ENCODE measurements at regions not wholly inside any gene's neighbourhood (a gene's known extent, or its start where the extent isn't known, plus 50 kb on each side); places are given as distances from the start of the nearest gene placed in this dataset.
"Not testable (repeated sequence)": the region's sequence is repeated elsewhere in the genome, so short reads cannot be mapped to it uniquely, and the experiment has no call there.

DNA sequence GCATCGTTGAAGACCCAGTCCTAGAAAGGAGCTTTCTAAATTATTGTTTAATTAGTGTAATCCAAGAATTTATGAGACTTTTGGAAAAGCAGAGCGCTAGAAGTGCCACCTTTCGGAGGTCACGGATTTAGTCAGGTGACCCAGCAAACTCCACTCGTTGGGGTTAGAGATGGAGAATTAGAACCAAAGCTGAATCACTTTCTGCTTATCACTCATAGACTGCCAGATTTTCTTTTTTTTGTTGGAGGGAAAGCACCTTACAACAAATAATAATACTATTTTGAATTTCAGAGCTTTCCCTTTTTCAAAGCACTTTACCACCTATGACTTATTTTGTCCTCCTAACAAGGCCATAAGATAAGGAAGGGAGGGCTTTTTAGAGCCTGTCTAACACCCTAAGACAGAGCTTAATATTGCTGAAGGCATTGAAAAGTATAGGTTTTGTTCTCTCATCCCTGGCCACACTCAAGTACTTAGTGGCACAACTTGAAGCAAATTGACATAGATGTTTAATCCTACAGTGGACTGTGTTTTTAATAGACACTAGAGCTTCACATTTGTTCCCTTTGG lies 223.2 kb upstream of the PLGLB2 start:
- not testable (repeated sequence) for DNase-seq

DNA sequence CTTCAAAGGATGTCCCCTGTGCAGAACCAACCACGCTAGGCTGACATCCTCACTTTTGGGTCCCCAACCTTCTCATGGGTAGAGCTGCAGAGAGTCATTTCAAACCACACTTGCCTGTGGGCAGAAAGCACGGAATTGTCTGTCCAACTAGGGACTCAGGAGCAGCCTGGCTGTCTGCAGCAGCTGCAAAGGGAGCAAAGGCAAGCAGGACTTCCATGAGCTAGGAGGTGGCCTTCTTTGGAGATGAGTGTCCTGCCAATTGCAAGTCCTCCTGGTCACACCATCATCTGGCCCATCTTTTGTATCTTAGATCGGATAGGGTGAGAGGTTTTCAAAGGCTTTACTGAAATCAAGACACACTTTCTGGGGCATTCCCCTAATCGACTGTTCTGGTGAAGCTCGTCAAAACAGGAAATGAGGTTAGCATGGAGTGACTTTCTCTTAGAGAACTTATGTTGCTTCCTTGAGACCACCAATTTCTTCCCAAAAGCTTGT lies 222.3 kb upstream of the PLGLB2 start:
- DNase-seq, result not testable (repeated sequence)

DNA sequence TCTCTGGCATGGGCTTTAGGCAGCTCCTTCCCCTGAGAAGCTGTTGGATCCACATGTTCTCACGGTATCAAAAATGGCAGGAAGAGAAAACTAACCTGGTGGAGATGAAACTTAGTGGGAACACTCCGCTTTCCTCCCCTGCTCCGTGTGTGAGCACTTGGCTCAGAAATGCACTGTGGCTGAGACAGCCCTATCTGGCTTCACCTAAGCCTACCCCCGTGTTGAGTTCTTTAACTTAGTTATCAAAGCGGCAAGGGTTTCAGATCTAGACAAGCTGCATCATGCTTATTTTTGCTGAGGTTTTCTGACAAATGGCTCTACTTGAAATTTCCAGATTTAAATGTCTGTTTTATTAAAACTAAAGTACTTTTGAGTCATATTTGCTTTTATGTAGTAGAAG lies 221.6 kb upstream of the PLGLB2 start:
- not testable (repeated sequence) for DNase-seq

DNA sequence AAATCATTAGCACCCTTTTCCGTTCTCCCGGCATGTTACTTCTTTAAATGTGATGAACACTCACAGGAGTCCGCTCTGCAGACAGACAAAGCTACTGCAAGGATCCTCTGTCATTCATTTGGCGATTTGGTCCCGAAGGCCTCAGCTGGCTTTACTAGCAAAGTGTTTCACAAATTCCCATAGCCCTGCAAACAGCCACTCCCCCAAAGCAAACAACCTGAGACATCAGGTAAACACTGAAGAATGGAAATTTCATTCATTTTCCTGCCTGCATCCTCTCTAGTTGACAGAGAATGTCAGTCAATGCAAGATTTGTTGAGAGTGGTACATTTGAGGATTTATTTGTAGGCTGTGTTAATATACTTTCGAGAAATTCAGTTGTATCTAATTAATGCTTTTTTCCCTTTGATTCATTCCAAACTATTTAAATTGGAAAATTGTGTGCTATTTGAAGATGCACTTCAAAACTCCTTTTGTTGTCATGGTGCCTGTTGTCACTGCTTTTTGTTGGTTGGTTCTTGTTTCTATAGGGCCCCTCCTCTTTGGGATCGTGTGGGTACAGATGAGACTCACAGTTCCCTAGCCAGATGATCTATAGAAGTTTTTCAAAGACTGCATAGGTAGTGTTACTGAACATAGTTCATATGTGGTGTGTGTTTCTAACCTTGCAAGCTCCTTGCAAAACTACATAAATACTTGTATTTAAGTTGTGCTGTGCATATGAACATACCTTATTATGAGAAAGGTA lies 215.7 kb upstream of the PLGLB2 start:
- DNase-seq, result not testable (repeated sequence)

- not testable (repeated sequence) for DNase-seq
Observed at GRCh38 chr2:87533390-87534272, 214.3 kb upstream of the PLGLB2 start.

- not testable (repeated sequence) for DNase-seq
Observed at GRCh38 chr2:87534273-87534889, 213.5 kb upstream of the PLGLB2 start.

- DNase-seq, result not testable (repeated sequence)
Observed at GRCh38 chr2:87536427-87536826, 211.5 kb upstream of the PLGLB2 start.

- not testable (repeated sequence) for DNase-seq
Observed at GRCh38 chr2:87537251-87537671, 210.6 kb upstream of the PLGLB2 start.

- not testable (repeated sequence) for DNase-seq
Observed at GRCh38 chr2:87538268-87538667, 209.6 kb upstream of the PLGLB2 start.

DNA sequence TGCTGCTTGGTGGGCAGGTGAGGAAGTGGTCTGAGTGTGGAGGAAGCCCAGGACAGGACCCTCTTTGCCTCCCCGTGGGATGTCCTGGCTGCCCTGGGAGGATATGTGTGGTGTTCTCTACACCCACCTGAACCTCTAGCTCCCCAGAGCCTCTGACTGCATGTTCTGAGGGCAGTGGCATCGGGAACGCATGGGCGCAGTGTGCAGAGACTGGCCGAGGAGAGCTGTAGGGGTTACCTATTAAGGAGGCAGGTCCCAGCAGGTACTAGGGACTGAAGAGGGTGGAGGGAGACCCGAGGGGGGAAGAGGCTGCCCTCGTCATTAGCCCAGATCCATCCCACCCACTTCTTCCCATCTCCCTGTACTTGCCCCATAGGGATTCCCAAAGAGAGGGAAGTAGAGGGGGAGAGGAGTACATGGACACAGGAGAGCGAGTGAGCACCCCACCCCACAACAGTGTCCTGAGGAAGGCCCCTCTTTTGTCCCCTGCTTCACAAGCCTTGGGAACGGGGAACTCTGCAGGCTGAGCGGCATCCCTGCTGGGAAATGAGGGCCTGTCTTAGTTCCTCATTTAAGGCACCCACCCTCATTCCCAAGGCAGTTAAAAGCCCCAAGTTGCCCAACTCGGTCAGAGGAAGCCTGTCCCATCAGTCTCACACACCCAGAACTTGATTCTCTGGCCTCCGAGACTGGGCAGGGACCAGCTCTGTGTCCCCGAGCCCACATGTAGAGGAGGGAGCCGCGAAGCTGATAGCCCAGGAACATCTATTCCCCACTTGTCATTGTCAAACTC lies 208.5 kb upstream of the PLGLB2 start:
- not testable (repeated sequence) for DNase-seq

DNA sequence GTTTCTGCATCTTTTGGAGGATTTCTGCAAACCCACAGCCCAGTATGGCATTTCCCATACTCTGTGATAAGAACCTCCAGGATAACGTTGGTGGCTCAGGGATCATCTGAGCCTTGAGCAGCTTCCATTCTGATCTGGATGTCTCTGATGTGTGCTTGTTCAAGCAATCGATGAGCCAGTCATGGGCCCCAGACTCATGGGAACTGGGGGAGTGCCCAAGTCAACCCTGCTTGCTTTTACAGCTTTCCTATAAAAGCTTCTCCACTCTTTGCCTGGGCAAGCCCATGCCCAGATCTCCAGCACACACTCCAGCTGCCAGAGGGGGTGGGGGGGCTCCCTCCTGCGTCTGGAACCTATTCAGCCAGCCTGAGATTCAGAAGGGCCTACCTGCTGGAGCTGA lies 207.6 kb upstream of the PLGLB2 start:
- DNase-seq, result not testable (repeated sequence)

- not testable (repeated sequence) for DNase-seq
Observed at GRCh38 chr2:87542599-87543174, 205.2 kb upstream of the PLGLB2 start.

DNA sequence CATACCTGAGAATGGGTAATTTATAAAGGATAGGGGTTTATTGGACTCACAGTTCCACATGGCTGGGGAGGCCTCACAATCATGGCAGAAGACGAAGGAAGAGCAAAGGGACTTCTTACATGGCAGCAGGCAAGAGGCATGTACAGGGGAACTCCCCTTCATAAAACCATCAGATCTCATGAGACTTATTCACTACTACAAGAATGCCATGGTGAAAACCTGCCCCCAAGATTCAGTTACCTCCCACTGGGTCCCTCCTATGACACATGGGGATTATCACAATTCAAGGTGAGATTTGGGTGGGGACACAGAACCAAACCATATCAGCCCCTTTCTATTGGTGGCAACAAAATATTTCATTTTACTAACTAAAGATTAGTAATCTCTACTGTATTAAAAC lies 204.1 kb upstream of the PLGLB2 start:
- not testable (repeated sequence) for DNase-seq

GRCh38 chr2:87547106-87547505 lies 200.8 kb upstream of the PLGLB2 start:
- not testable (repeated sequence) for DNase-seq

DNA sequence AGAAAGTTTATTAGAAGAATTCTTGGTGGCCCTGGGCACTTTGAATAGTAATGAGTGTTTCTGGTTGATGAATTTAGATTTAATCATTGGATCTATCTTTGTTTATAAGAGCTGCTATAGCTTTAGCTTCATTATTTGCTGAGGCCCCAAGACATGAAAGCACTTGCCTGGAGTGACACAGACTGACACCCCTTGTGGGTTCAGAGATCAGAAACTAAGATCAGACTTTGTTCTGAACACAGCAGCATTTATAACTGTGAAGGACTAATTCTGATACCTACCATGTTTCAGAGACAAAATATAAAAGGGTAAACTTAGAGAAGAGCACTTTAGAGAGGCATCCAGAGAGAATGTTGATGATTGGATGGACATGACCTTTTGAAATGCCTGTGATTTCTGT lies 199.9 kb upstream of the PLGLB2 start:
- DNase-seq, result not testable (repeated sequence)

DNA sequence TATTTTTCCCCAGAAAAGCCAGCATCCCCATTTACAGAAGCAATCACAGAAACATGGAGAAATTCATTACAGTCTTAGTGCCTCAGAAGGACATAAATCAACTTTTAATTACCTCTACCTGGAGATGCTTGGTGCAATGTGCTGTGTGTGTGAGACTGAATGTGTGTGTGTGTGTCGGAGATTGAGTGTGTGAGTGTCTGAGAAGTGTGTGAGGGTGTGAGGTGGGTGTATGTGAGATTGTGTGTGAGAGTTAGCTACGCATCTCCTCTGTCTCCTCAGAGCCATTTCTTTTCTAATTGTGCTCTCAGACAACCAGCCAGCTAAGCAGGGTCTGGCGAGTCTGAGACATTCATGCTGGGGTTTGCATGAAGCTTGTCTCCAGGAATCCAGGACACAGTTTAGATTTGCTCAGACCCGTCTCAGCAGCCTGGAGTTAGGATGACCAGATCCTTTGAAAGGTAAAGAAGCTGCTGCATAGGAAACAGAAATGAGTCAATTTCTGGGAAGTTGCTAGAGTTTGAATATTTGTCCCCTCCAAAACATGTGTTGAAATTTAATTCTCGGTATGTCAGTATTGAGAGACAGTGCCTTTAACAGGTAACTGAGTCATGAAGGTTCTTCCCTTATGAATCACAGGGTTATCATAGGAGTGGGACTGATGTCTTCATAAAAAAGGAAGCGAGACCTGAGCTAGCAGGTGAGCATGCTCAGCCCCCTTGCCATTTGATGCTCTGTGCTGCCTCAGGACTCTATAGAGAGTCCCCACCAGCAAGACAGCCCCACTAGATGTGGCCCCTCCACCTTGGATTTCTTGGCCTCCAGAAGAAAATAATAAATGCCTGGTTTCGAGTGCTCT lies 199.0 kb upstream of the PLGLB2 start:
- not testable (repeated sequence) for DNase-seq

GRCh38 chr2:87549561-87550202 lies 198.2 kb upstream of the PLGLB2 start:
- DNase-seq, result not testable (repeated sequence)

GRCh38 chr2:87554678-87555077 lies 193.2 kb upstream of the PLGLB2 start:
- not testable (repeated sequence) for DNase-seq

DNA sequence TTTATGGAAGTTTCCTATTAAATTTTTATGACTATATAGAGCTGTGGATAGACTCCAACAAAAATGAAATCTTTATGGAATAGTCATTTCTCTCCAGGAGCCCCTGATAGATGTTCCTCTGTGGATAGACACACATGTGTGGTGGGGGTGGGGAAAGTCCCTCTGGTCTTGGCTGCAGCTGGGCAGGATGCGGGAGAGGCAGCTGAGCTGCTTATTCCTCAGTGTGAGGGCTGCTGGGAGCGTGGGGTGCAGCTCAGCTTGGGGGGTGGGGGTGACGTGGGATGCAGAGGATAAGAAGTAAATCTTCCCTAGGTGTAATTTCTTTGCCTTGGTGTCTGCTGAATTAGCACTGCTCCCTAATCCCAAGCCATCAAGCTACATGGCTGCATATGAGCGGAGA lies 192.8 kb upstream of the PLGLB2 start:
- not testable (repeated sequence) for DNase-seq

- DNase-seq, result not testable (repeated sequence)
Observed at GRCh38 chr2:87559001-87559400, 188.9 kb upstream of the PLGLB2 start.

Data from Kasumi-1 (cell line).